SIG-M5 (cell line): ENCODE measurements at regions not wholly inside any gene's neighbourhood (a gene's known extent, or its start where the extent isn't known, plus 50 kb on each side); places are given as distances from the start of the nearest gene placed in this dataset.

Experiments
- DNase-seq: peaks from one replicate; lab custom pipeline; 2025; lab: John Stamatoyannopoulos, UW

- no peak for DNase-seq
These were observed 71.4 kb upstream of the TNRC6C start for GRCh38 chr17:77887110-77887463.

- DNase-seq, result no peak
These were observed 70.8 kb upstream of the TNRC6C start for GRCh38 chr17:77887464-77888241.

- no peak for DNase-seq
These were observed 70.0 kb upstream of the TNRC6C start for GRCh38 chr17:77888242-77889134.

GRCh38 chr17:77889135-77889505 is 69.4 kb upstream of the TNRC6C start:
- no peak for DNase-seq

GRCh38 chr17:77889866-77890760 is 68.4 kb upstream of the TNRC6C start:
- DNase-seq, result no peak

- no peak for DNase-seq
These were observed 67.7 kb upstream of the TNRC6C start for GRCh38 chr17:77890771-77891170.

GRCh38 chr17:77891602-77892001 is 66.9 kb upstream of the TNRC6C start:
- no peak for DNase-seq

- DNase-seq, result no peak
These were observed 66.5 kb upstream of the TNRC6C start for GRCh38 chr17:77892031-77892430.

GRCh38 chr17:77892469-77893143 is 65.9 kb upstream of the TNRC6C start:
- DNase-seq, result no peak

GRCh38 chr17:77893144-77894044 is 65.1 kb upstream of the TNRC6C start:
- DNase-seq, result no peak

- DNase-seq, result no peak
These were observed 64.2 kb upstream of the TNRC6C start for GRCh38 chr17:77894126-77894956.

GRCh38 chr17:77897741-77898301 is 60.7 kb upstream of the TNRC6C start:
- DNase-seq, result no peak

GRCh38 chr17:77898521-77899434 is 59.7 kb upstream of the TNRC6C start:
- no peak for DNase-seq

- no peak for DNase-seq
These were observed 59.0 kb upstream of the TNRC6C start for GRCh38 chr17:77899498-77899897.

- no peak for DNase-seq
These were observed 57.0 kb upstream of the TNRC6C start for GRCh38 chr17:77901481-77901880.

- no peak for DNase-seq
These were observed 53.2 kb upstream of the TNRC6C start for GRCh38 chr17:77905266-77905665.

GRCh38 chr17:77905766-77906165 is 52.7 kb upstream of the TNRC6C start:
- DNase-seq, result no peak

- DNase-seq, result no peak
These were observed 52.1 kb upstream of the TNRC6C start for GRCh38 chr17:77906377-77906871.
